PC-3 (cell line): ENCODE measurements at regions not wholly inside any gene's neighbourhood (a gene's known extent, or its start where the extent isn't known, plus 50 kb on each side); places are given as distances from the start of the nearest gene placed in this dataset.

Source experiments
- EZH2 ChIP-seq: fragments of 300-600 bp; sonication (generic); IDR thresholded peaks from one replicate; pipeline ENCODE4 v1.6.1; 2017; ENCODE audit warnings: antibody characterized with exemption, mild to moderate bottlenecking, low read length; ENCODE audit not compliant: unreplicated experiment
- EZH2phosphoT487 ChIP-seq: fragments of 300-600 bp; sonication (generic); IDR thresholded peaks from 2 replicates; pipeline ENCODE4 v1.6.1; 2018; ENCODE audit warnings: mild to moderate bottlenecking, antibody characterized with exemption, low read length, borderline replicate concordance
- TF ChIP-seq, protein P1 (sequence below): fragments of 300-600 bp; sonication (generic); conservative IDR thresholded peaks from 2 replicates; pipeline ENCODE4 v1.5.1; 2017; ENCODE audit warnings: antibody characterized with exemption, low read depth, mild to moderate bottlenecking, low read length

DNA sequence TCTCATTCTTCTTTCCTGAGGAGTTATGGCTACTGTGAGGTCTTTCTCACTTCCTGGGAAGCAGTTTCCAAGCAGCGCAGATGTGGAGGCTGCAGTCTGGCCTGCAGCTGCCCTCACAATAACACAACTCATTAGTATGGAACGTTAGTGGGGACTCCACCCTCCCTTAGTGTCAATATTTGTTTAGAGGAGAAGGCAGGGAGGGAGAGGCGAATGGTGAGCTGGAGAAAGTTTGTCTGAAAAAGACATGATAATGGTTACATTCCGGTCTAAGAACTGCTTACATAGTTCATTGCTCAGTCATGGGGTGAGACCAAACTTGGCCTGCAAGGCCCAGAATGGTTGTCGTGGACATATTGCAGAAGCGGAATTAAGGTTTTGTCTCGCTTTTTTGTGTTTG is 170.2 kb downstream of the HS3ST3B1 start:
- TF ChIP-seq, protein P1, sequence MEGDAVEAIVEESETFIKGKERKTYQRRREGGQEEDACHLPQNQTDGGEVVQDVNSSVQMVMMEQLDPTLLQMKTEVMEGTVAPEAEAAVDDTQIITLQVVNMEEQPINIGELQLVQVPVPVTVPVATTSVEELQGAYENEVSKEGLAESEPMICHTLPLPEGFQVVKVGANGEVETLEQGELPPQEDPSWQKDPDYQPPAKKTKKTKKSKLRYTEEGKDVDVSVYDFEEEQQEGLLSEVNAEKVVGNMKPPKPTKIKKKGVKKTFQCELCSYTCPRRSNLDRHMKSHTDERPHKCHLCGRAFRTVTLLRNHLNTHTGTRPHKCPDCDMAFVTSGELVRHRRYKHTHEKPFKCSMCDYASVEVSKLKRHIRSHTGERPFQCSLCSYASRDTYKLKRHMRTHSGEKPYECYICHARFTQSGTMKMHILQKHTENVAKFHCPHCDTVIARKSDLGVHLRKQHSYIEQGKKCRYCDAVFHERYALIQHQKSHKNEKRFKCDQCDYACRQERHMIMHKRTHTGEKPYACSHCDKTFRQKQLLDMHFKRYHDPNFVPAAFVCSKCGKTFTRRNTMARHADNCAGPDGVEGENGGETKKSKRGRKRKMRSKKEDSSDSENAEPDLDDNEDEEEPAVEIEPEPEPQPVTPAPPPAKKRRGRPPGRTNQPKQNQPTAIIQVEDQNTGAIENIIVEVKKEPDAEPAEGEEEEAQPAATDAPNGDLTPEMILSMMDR, result no peak
- TF ChIP-seq EZH2 (no peak), EZH2phosphoT487 (no peak)
